IMR-90 (cell line): ENCODE measurements at regions not wholly inside any gene's neighbourhood (a gene's known extent, or its start where the extent isn't known, plus 50 kb on each side); places are given as distances from the start of the nearest gene placed in this dataset.

Experiments used
- ATAC-seq: fragments of 200-7000 bp; cut with Tn5 transposase; 2 replicates; pipeline ENCODE4 v1.9.1; 2020; ENCODE audit warnings: low read depth, mild to moderate bottlenecking, moderate library complexity
- BruUV-seq: library from RNA; stranded (reverse); fragments of 400-500 nt; replicated peaks from 2 replicates; lab custom pipeline; 2021; lab: Mats Ljungman, UMichigan
- CTCF ChIA-PET: fragments of 300-600 bp; formaldehyde crosslinking; extraction: SDS; loops from one replicate; lab custom pipeline; 2021; ENCODE audit warnings: antibody characterized with exemption; lab: Yijun Ruan, JAX
- POLR2A ChIA-PET: fragments of 300-600 bp; sonication (Branson Sonifier 250); formaldehyde crosslinking; loops from one replicate; lab custom pipeline; 2022; ENCODE audit warnings: antibody characterized with exemption; ENCODE audit not compliant: unreplicated experiment; lab: Charles Lee
- DNase-seq: peaks from one replicate; pipeline ENCODE4 v3.0.0; 2013
- H2AFZ ChIP-seq: replicated peaks from 2 replicates; pipeline ENCODE3; 2013; ENCODE audit warnings: low read length, mild to moderate bottlenecking; ENCODE audit not compliant: poor library complexity
- H2AK5ac ChIP-seq: 2 replicates; pipeline ENCODE4 v1.6.1; 2013; ENCODE audit warnings: low read depth, low read length, inconsistent platforms
- H2AK9ac ChIP-seq: replicated peaks from 2 replicates; pipeline ENCODE3; 2013; ENCODE audit warnings: mild to moderate bottlenecking, low read depth, low read length, moderate library complexity; ENCODE audit not compliant: poor library complexity
- H2BK120ac ChIP-seq: 2 replicates; pipeline ENCODE4 v1.6.1; 2013; ENCODE audit warnings: low read depth, low read length, inconsistent platforms
- H2BK15ac ChIP-seq: 3 replicates; pipeline ENCODE4 v1.6.1; 2013; ENCODE audit warnings: low read depth, low read length, inconsistent platforms
- H2BK20ac ChIP-seq: 2 replicates; pipeline ENCODE4 v1.6.1; 2013; ENCODE audit warnings: low read depth, mild to moderate bottlenecking, inconsistent platforms, low read length, moderate library complexity
- H2BK5ac ChIP-seq: 2 replicates; pipeline ENCODE4 v1.6.1; 2013; ENCODE audit warnings: mild to moderate bottlenecking, low read depth, low read length, inconsistent platforms; ENCODE audit not compliant: poor library complexity, severe bottlenecking
- H3K14ac ChIP-seq: replicated peaks from 2 replicates; pipeline ENCODE4 v1.6.1; 2013; ENCODE audit warnings: low read depth, low read length, inconsistent platforms
- H3K18ac ChIP-seq: 2 replicates; pipeline ENCODE4 v1.6.1; 2013; ENCODE audit warnings: low read depth, low read length, control low read depth
- H3K23ac ChIP-seq: 2 replicates; pipeline ENCODE4 v1.6.1; 2013; ENCODE audit warnings: low read depth, low read length, inconsistent platforms
- H3K27ac ChIP-seq: 2 replicates; pipeline ENCODE4 v1.5.1; 2013; ENCODE audit warnings: mild to moderate bottlenecking, control low read depth, low read length; ENCODE audit not compliant: insufficient read depth
- H3K27me3 ChIP-seq: 2 replicates; pipeline ENCODE4 v1.6.1; 2013; ENCODE audit warnings: low read length; ENCODE audit not compliant: control insufficient read depth, insufficient read depth
- H3K36me3 ChIP-seq: 2 replicates; pipeline ENCODE4 v1.6.1; 2013; ENCODE audit warnings: low read length, mixed read lengths; ENCODE audit not compliant: control insufficient read depth, insufficient read depth
- H3K4ac ChIP-seq: 2 replicates; pipeline ENCODE4 v1.6.1; 2013; ENCODE audit warnings: low read depth, low read length, inconsistent platforms
- H3K4me1 ChIP-seq: 2 replicates; pipeline ENCODE4 v1.6.1; 2013; ENCODE audit warnings: low read length, mixed read lengths; ENCODE audit not compliant: control insufficient read depth, insufficient read depth
- H3K4me2 ChIP-seq: 2 replicates; pipeline ENCODE4 v1.6.1; 2013; ENCODE audit warnings: low read depth, mild to moderate bottlenecking, control low read depth, low read length, moderate library complexity
- H3K4me3 ChIP-seq: 2 replicates; pipeline ENCODE4 v1.5.1; 2013; ENCODE audit warnings: low read depth, mild to moderate bottlenecking, control low read depth, low read length, moderate library complexity; ENCODE audit not compliant: insufficient read depth
- H3K56ac ChIP-seq: 2 replicates; pipeline ENCODE4 v1.6.1; 2013; ENCODE audit warnings: low read length, inconsistent platforms; ENCODE audit not compliant: insufficient read depth; ENCODE audit errors: extremely low read depth
- H3K79me1 ChIP-seq, 2 experiments: 2 replicates each; pipeline ENCODE4 v1.6.1; 2013; ENCODE audit warnings: low read length in 2 of 2, inconsistent platforms in 1 of 2, low read depth in 1 of 2
- H3K9ac ChIP-seq: 2 replicates; pipeline ENCODE4 v1.6.1; 2013; ENCODE audit warnings: low read depth, low read length, control low read depth
- H3K9me1 ChIP-seq: 2 replicates; pipeline ENCODE4 v1.6.1; 2013; ENCODE audit warnings: low read length, inconsistent platforms; ENCODE audit not compliant: insufficient read depth
- H3K9me3 ChIP-seq: 2 replicates; pipeline ENCODE4 v1.6.1; 2013; ENCODE audit warnings: low read length; ENCODE audit not compliant: control insufficient read depth, insufficient read depth
- H4K20me1 ChIP-seq: 2 replicates; pipeline ENCODE4 v1.6.1; 2013; ENCODE audit warnings: low read length, inconsistent platforms; ENCODE audit not compliant: insufficient read depth
- H4K5ac ChIP-seq: 2 replicates; pipeline ENCODE4 v1.6.1; 2013; ENCODE audit warnings: mild to moderate bottlenecking, low read depth, low read length, control low read depth
- H4K8ac ChIP-seq, 2 experiments: 2 replicates each; pipeline ENCODE4 v1.6.1; 2013; ENCODE audit warnings: low read depth in 2 of 2, low read length in 2 of 2, control low read depth in 1 of 2, inconsistent platforms in 1 of 2
- H4K91ac ChIP-seq: 2 replicates; pipeline ENCODE4 v1.6.1; 2013; ENCODE audit warnings: low read depth, low read length, inconsistent platforms; ENCODE audit not compliant: insufficient read depth
- MAZ ChIP-seq: IDR thresholded peaks from 2 replicates; pipeline ENCODE4 v1.6.1; 2012; ENCODE audit warnings: low read depth, mild to moderate bottlenecking, low read length, improper control_type of control experiment, moderate library complexity, borderline replicate concordance
- NFE2L2 ChIP-seq: fragments of 150-350 bp; IDR thresholded peaks from 2 replicates; pipeline ENCODE4 v1.6.1; 2016; ENCODE audit warnings: low read depth, mild to moderate bottlenecking, low read length
- SMC3 ChIP-seq: fragments of 150-350 bp; IDR thresholded peaks from 2 replicates; pipeline ENCODE4 v1.6.1; 2016; ENCODE audit warnings: low read depth, mild to moderate bottlenecking, antibody characterized with exemption, low read length, moderate library complexity
- WGBS, 2 experiments: methylation state at CpG; one replicate each; pipeline versions ENCODE4 v1.1.5 to v1.1.7; 2013; ENCODE audit warnings: missing lambda C conversion rate in 2 of 2; ENCODE audit not compliant: insufficient read length in 1 of 2; ENCODE audit errors: extremely low coverage in 2 of 2; 5-methylcytosine and 5-hydroxymethylcytosine counted together
- dilution Hi-C: fragments of 300-500 bp; cut with HindIII; formaldehyde crosslinking; loops from one replicate; pipeline ENCODE4 v1.14.3; 2018; ENCODE audit warnings: low sequenced_read_pairs; ENCODE audit not compliant: unreplicated experiment
- in situ Hi-C: fragments of 300-500 bp; cut with MboI; formaldehyde crosslinking; loops from 3 replicates; pipeline ENCODE4 v1.14.3; 2019; ENCODE audit warnings: low sequenced_read_pairs, inconsistent platforms, mixed read lengths
- intact Hi-C: fragments of 100-400 bp; cut with micrococcal nuclease; formaldehyde crosslinking; loops from 2 replicates; pipeline ENCODE4 v1.10.0; 2022

DNA sequence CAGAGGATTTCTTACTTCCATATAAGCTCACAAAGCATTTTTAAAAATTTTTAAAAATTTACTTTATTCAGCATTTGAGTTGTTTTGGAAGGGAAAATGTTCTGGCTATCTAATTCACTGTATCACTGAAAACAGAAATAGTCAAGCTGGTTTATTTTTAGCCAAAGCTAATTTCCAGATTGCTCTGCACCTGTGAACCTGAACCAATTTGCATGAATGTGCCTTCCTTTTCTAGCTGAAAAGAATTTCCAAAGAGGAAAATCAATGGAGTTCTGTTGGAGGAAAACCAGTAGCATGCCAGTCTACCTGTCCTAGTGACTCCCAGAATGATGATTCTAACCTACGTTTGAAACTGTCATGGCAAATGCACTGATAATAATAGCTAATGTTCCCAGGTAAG lies 134.2 kb upstream of the LIPC start:
- ChIA-PET POLR2A (no interaction called here), CTCF (interaction anchor here (1.0 kb wide), 1 partner anchor 330 kb away, joined by 3 read pairs; no protein-coding TSS in a partner anchor)
- Histone ChIP-seq H3K23ac (no peak overlapping the region), H2BK15ac (no peak overlapping the region), H4K20me1 (no peaks in the 10 kb centered on the region), H3K27ac (no peak overlapping the region), H3K4me2 (no peak overlapping the region), H3K18ac (no peak overlapping the region), H3K4me1 (peaks cover 2% of the 10 kb centered on the region; the same call in 1 of the 2 replicates), H4K91ac (no peak overlapping the region), H3K4ac (no peak overlapping the region), H2AFZ (no peak overlapping the region), H3K14ac (no peak overlapping the region), H3K79me1 (no peaks in the 10 kb centered on the region), H3K9ac (no peak overlapping the region), H4K5ac (no peak overlapping the region), H2BK120ac (no peak overlapping the region), H3K9me1 (peaks cover 2% of the 10 kb centered on the region), H3K4me3 (no peak overlapping the region), H3K56ac (no peak overlapping the region), H4K8ac (no peak overlapping the region), H3K27me3 (no peaks in the 10 kb centered on the region), H3K36me3 (no peaks in the 10 kb centered on the region), H3K9me3 (peaks cover 2% of the 10 kb centered on the region; the same call in 1 of the 2 replicates), H2AK5ac (no peak overlapping the region), H2AK9ac (no peak overlapping the region), H2BK5ac (no peak overlapping the region), H2BK20ac (no peak overlapping the region)
- TF ChIP-seq NFE2L2 (no peak), MAZ (no peak), SMC3 (no peak)
- intact Hi-C loops = no loop called here
- DNase-seq (no peak), ATAC-seq (no peak)
- no CpG with 5 or more reads among the region's 1 CpG for WGBS, 2 experiments
- in situ Hi-C loops = no loop called here
- no TSS peak for BruUV-seq
- dilution Hi-C loops = no loop called here
